Peyer's patch (tissue), 4 donors: ENCODE measurements at regions not wholly inside any gene's neighbourhood (a gene's known extent, or its start where the extent isn't known, plus 50 kb on each side); places are given as distances from the start of the nearest gene placed in this dataset.

ENCODE experiments used
- DNase-seq, 3 donors: peaks; one replicate each; pipeline ENCODE4 v3.0.0-alpha.2; 2017 to 2019
- H3K27ac ChIP-seq, 4 donors: fragments of 200-600 bp; sonication (generic); one replicate each; pipeline ENCODE4 v1.5.1; 2016 to 2019
- H3K27me3 ChIP-seq, 2 donors: fragments of 200-600 bp; sonication (generic); one replicate each; pipeline ENCODE4 v1.5.1; 2019
- H3K36me3 ChIP-seq, 3 donors: fragments of 200-600 bp; sonication (generic); one replicate each; pipeline ENCODE4 v1.5.1; 2016 to 2019
- H3K4me1 ChIP-seq, 4 donors: fragments of 200-600 bp; sonication (generic); one replicate each; pipeline ENCODE4 v1.5.1; 2016 to 2019
- H3K4me3 ChIP-seq, 4 donors: fragments of 200-600 bp; sonication (generic); 1 replicate in 3 of 4; 2 replicates in 1 of 4; pipeline ENCODE4 v1.5.1; 2016 to 2019; ENCODE audit warnings: mild to moderate bottlenecking in 1 of 4
- H3K9me3 ChIP-seq, 4 donors: fragments of 200-600 bp; sonication (generic); one replicate each; pipeline ENCODE4 v1.5.1; 2016 to 2019; ENCODE audit warnings: mild to moderate bottlenecking in 1 of 4
- CTCF ChIP-seq, 6 experiments: fragments of 450-650 bp in 4 of 6; fragments of 200-600 bp in 2 of 6; sonication (generic) in 1 of 6; IDR thresholded peaks; one replicate each; pipeline ENCODE4 v1.5.1; 2017 to 2019; ENCODE audit warnings: antibody characterized with exemption in 6 of 6, mild to moderate bottlenecking in 3 of 6, moderate library complexity in 1 of 6
- POLR2A ChIP-seq, 2 donors: fragments of 450-650 bp; IDR thresholded peaks; one replicate each; pipeline ENCODE4 v1.5.1; 2017; ENCODE audit warnings: antibody characterized with exemption in 2 of 2, mild to moderate bottlenecking in 2 of 2, moderate library complexity in 2 of 2

DNA sequence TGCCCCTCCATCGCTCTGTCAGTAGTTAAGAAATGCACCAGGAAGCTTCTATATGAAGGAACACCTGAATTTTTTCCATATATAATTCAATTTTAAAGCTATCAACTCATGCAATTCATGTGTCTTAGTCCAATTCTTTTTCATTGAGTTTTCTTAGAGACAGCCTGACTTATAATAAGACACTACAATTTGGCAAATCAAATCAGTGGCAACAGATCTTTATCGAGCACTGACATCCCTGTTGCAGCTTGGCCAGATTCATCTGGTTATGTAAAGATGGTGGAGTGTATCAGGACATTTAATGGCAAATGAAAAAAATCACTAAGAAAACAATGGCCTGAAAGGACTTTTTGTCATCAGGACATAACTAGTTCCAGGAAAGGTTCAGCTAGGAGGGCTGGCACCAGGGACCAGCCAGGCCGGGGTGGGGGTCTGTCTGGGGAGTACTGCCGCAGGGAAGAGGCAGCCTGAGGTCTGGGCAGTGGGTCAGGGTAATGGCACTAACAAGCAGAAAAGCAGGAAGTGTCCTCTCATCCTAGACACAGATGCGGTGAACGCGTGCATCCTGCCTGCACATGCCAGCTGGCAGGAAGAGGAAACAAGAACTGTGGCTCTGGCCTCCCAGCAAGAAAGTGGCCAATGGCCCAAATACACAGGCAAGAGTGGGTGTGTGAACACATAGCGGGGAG is 100.5 kb upstream of the LMNTD1 start:
- no peaks in the 10 kb centered on the region for H3K9me3 ChIP-seq
- H3K4me3 ChIP-seq, result no peak overlapping the region
- TF ChIP-seq CTCF (IDR thresholded peaks at IDR 0.05), result no peak
- TF ChIP-seq POLR2A (IDR thresholded peaks at IDR 0.05), result no peak
- no peak for DNase-seq
- no peaks in the 10 kb centered on the region for H3K36me3 ChIP-seq
- no peaks in the 10 kb centered on the region for H3K27me3 ChIP-seq
- H3K4me1 ChIP-seq, result no peaks in the 10 kb centered on the region
- H3K27ac ChIP-seq, result no peak overlapping the region

GRCh38 chr12:25655702-25656101 is 102.6 kb upstream of the LMNTD1 start:
- H3K4me1 ChIP-seq, result no peaks in the 10 kb centered on the region
- no peak for TF ChIP-seq CTCF (IDR thresholded peaks at IDR 0.05)
- TF ChIP-seq POLR2A (IDR thresholded peaks at IDR 0.05), result no peak
- no peak for DNase-seq
- no peaks in the 10 kb centered on the region for H3K27me3 ChIP-seq
- H3K4me3 ChIP-seq, result no peak overlapping the region
- H3K27ac ChIP-seq, result no peak overlapping the region
- H3K9me3 ChIP-seq, result no peaks in the 10 kb centered on the region
- H3K36me3 ChIP-seq, result no peaks in the 10 kb centered on the region

DNA sequence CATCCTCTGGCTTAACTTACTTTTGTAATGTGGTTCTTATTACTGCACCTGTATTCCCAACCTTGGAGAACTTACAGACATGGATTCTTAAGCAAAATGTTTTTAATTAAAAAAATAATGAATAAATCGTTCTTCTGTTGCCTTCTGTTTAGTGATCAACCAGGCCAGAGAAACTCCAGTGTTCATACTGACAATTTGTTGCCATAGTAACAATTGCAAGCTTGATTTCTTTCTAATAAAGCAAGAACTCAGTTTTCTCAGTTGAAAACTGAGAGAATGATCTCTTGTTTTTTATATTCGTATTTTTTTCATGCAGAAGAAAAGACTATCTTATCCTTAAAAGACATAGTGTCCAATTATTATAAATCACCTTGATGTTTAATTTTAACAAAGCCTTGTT is 106.5 kb upstream of the LMNTD1 start:
- Histone ChIP-seq H3K4me1 (no peaks in the 10 kb centered on the region), H3K27me3 (no peaks in the 10 kb centered on the region), H3K9me3 (no peaks in the 10 kb centered on the region), H3K36me3 (no peaks in the 10 kb centered on the region), H3K27ac (no peak overlapping the region), H3K4me3 (no peak overlapping the region)
- no peak for TF ChIP-seq CTCF (IDR thresholded peaks at IDR 0.05)
- TF ChIP-seq POLR2A (IDR thresholded peaks at IDR 0.05), result no peak
- no peak for DNase-seq

GRCh38 chr12:25670076-25671055 is 117.3 kb upstream of the LMNTD1 start:
- TF ChIP-seq POLR2A (IDR thresholded peaks at IDR 0.05) (no peak), CTCF (IDR thresholded peaks at IDR 0.05) (no peak)
- no peaks in the 10 kb centered on the region for H3K4me1 ChIP-seq
- H3K9me3 ChIP-seq, result no peaks in the 10 kb centered on the region
- no peak for DNase-seq
- no peaks in the 10 kb centered on the region for H3K36me3 ChIP-seq
- no peak overlapping the region for H3K4me3 ChIP-seq
- no peaks in the 10 kb centered on the region for H3K27me3 ChIP-seq
- H3K27ac ChIP-seq, result no peak overlapping the region

GRCh38 chr12:25675808-25676207 is 122.7 kb upstream of the LMNTD1 start:
- Histone ChIP-seq H3K27me3 (no peaks in the 10 kb centered on the region), H3K4me1 (no peaks in the 10 kb centered on the region), H3K27ac (no peak overlapping the region), H3K36me3 (no peaks in the 10 kb centered on the region), H3K9me3 (no peaks in the 10 kb centered on the region), H3K4me3 (no peak overlapping the region)
- no peak for TF ChIP-seq CTCF (IDR thresholded peaks at IDR 0.05)
- no peak for TF ChIP-seq POLR2A (IDR thresholded peaks at IDR 0.05)
- no peak for DNase-seq
